ENCODE measurements at regions not wholly inside any gene's neighbourhood (a gene's known extent, or its start where the extent isn't known, plus 50 kb on each side); places are given as distances from the start of the nearest gene placed in this dataset.

GRCh38 chr4:83679692-83680091 is 143.8 kb downstream of the GPAT3 start:
- no peak overlapping the region for H3K9ac ChIP-seq (ENCODE audit: control insufficient read depth, insufficient read depth, low read length)
- ChIA-PET CTCF (interaction anchor here (0.6 to 0.7 kb wide), 2 partner anchors 9 to 305 kb away, joined by 3 to 5 read pairs; no protein-coding TSS in a partner anchor), RAD21 (ENCODE audit: unreplicated experiment) (interaction anchor here (0.6 to 0.7 kb wide), 2 partner anchors 346 to 1215 kb away, joined by 3 read pairs; no protein-coding TSS in a partner anchor), POLR2A (no interaction called here), SMC1A (ENCODE audit: uncharacterized antibody, unreplicated experiment) (no interaction called here)
- ATAC-seq: no peak
- no peaks in the 10 kb centered on the region for H3K9me3 ChIP-seq (replicated peaks; ENCODE audit: control insufficient read depth, insufficient read depth, low read length)
- no peak overlapping the region for H3K4me3 ChIP-seq
- no TSS peak for BruUV-seq (replicated peaks)
- H3K36me3 ChIP-seq (ENCODE audit: control insufficient read depth in 2 of 2, insufficient read depth in 2 of 2, low read length in 1 of 2): no peaks in the 10 kb centered on the region
- no peaks in the 10 kb centered on the region for H3K79me2 ChIP-seq (ENCODE audit: control insufficient read depth, insufficient read depth, low read length)
- no peak for DNase-seq (ENCODE audit: low read depth, low spot score)
- in situ Hi-C loops (cut with MboI) (no loop called here), intact Hi-C loops (cut with micrococcal nuclease; ENCODE audit: unreplicated experiment) (no loop called here)
- FAIRE-seq: no peak
- no peaks in the 10 kb centered on the region for H3K4me1 ChIP-seq (ENCODE audit: control insufficient read depth, insufficient read depth, low read length)
- no peaks in the 10 kb centered on the region for H4K20me1 ChIP-seq (ENCODE audit: control insufficient read depth, insufficient read depth)
- H3K27me3 ChIP-seq (replicated peaks in 1 of 2; ENCODE audit: control insufficient read depth in 2 of 2, insufficient read depth in 2 of 2, low read length in 1 of 2): no peaks in the 10 kb centered on the region
- H3K27ac ChIP-seq (ENCODE audit: control insufficient read depth, insufficient read depth): no peak overlapping the region
- no peak overlapping the region for H2AFZ ChIP-seq (ENCODE audit: control insufficient read depth, low read depth, low read length)
- 0% methylated on average over 1 of the region's 1 CpG for WGBS (ENCODE audit: insufficient coverage, insufficient replicate concordance, low lambda C conversion rate, missing lambda C conversion rate)
- H3K4me2 ChIP-seq (ENCODE audit: control insufficient read depth, insufficient read depth): no peak overlapping the region
- TF ChIP-seq CHD4 (IDR thresholded peaks at IDR 0.05) (no peak), IRF5 (IDR thresholded peaks at IDR 0.05; ENCODE audit: borderline replicate concordance) (no peak), ETV6 (conservative IDR thresholded peaks at IDR 0.05 in 1 of 2, IDR thresholded peaks at IDR 0.05 in 1 of 2; ENCODE audit: borderline replicate concordance in 1 of 2, low read depth in 1 of 2) (no peak), SPI1 (IDR thresholded peaks at IDR 0.05; ENCODE audit: borderline replicate concordance, insufficient read depth, low read depth, low read length) (no peak), ZSCAN29 (IDR thresholded peaks at IDR 0.05) (no peak), GATAD2B (conservative IDR thresholded peaks at IDR 0.05; ENCODE audit: low read depth) (no peak), MYC (IDR thresholded peaks at IDR 0.05; ENCODE audit: insufficient read depth, insufficient read length, insufficient replicate concordance, low read length, severe bottlenecking) (no peak), SREBF2 (IDR thresholded peaks at IDR 0.05; ENCODE audit: low read length) (no peak), CREB1 (IDR thresholded peaks at IDR 0.05; ENCODE audit: low read depth) (no peak), BRCA1 (IDR thresholded peaks at IDR 0.05; ENCODE audit: low read depth, low read length) (no peak), RELA (IDR thresholded peaks at IDR 0.05; ENCODE audit: borderline replicate concordance, partially characterized antibody) (no peak), ZBTB4 (CRISPR knock-in tag; IDR thresholded peaks at IDR 0.05) (no peak), SUZ12 (IDR thresholded peaks at IDR 0.05; ENCODE audit: unreplicated experiment) (no peak), BACH1 (IDR thresholded peaks at IDR 0.05; ENCODE audit: borderline replicate concordance) (no peak), SMARCA5 (IDR thresholded peaks at IDR 0.05) (no peak)
- TF ChIP-seq, protein P1, sequence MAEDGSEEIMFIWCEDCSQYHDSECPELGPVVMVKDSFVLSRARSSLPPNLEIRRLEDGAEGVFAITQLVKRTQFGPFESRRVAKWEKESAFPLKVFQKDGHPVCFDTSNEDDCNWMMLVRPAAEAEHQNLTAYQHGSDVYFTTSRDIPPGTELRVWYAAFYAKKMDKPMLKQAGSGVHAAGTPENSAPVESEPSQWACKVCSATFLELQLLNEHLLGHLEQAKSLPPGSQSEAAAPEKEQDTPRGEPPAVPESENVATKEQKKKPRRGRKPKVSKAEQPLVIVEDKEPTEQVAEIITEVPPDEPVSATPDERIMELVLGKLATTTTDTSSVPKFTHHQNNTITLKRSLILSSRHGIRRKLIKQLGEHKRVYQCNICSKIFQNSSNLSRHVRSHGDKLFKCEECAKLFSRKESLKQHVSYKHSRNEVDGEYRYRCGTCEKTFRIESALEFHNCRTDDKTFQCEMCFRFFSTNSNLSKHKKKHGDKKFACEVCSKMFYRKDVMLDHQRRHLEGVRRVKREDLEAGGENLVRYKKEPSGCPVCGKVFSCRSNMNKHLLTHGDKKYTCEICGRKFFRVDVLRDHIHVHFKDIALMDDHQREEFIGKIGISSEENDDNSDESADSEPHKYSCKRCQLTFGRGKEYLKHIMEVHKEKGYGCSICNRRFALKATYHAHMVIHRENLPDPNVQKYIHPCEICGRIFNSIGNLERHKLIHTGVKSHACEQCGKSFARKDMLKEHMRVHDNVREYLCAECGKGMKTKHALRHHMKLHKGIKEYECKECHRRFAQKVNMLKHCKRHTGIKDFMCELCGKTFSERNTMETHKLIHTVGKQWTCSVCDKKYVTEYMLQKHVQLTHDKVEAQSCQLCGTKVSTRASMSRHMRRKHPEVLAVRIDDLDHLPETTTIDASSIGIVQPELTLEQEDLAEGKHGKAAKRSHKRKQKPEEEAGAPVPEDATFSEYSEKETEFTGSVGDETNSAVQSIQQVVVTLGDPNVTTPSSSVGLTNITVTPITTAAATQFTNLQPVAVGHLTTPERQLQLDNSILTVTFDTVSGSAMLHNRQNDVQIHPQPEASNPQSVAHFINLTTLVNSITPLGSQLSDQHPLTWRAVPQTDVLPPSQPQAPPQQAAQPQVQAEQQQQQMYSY (CRISPR knock-in tag; IDR thresholded peaks at IDR 0.05): no peak
- TF ChIP-seq, protein P2, sequence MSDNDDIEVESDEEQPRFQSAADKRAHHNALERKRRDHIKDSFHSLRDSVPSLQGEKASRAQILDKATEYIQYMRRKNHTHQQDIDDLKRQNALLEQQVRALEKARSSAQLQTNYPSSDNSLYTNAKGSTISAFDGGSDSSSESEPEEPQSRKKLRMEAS (IDR thresholded peaks at IDR 0.05; ENCODE audit: low read depth, low read length): no peak
